Breast epithelium (tissue), 4 donors: ENCODE measurements at regions not wholly inside any gene's neighbourhood (a gene's known extent, or its start where the extent isn't known, plus 50 kb on each side); places are given as distances from the start of the nearest gene placed in this dataset.
A peak's percentile ranks its signal among the peaks of the same experiment; 100 is the strongest.

ENCODE experiments used
- DNase-seq, 2 donors: peaks; one replicate each; pipeline ENCODE4 v3.0.0-alpha.2; 2019; ENCODE audit warnings: low spot score in 2 of 2
- H3K27ac ChIP-seq, 2 donors: fragments of 200-600 bp; sonication (generic) in 1 of 2; one replicate each; pipeline ENCODE4 v1.5.1; 2016 to 2019; ENCODE audit warnings: mild to moderate bottlenecking in 1 of 2
- H3K27me3 ChIP-seq, 2 donors: fragments of 200-600 bp; sonication (generic) in 1 of 2; one replicate each; pipeline versions ENCODE4 v1.5.1 to v1.6.0; 2017 to 2019; ENCODE audit warnings: control low read depth in 1 of 2, mild to moderate bottlenecking in 1 of 2
- H3K36me3 ChIP-seq: fragments of 200-600 bp; one replicate; pipeline ENCODE4 v1.5.1; 2019
- H3K4me1 ChIP-seq, 2 donors: fragments of 200-600 bp; sonication (generic); one replicate each; pipeline ENCODE4 v1.5.1; 2016 to 2019; ENCODE audit warnings: control low read depth in 1 of 2
- H3K4me3 ChIP-seq, 3 donors: fragments of 200-600 bp; sonication (generic); 1 replicate in 2 of 3; 2 replicates in 1 of 3; pipeline ENCODE4 v1.5.1; 2016 to 2019; ENCODE audit warnings: mild to moderate bottlenecking in 3 of 3, moderate library complexity in 2 of 3
- H3K9me3 ChIP-seq, 2 donors: fragments of 200-600 bp; sonication (generic) in 1 of 2; one replicate each; pipeline ENCODE4 v1.5.1; 2016 to 2019; ENCODE audit warnings: control low read depth in 1 of 2
- POLR2A ChIP-seq: fragments of 450-650 bp; IDR thresholded peaks from one replicate; pipeline ENCODE4 v1.6.1; 2016; ENCODE audit warnings: antibody characterized with exemption, mild to moderate bottlenecking, moderate library complexity
- POLR2AphosphoS5 ChIP-seq, 3 donors: sonication (generic); formaldehyde crosslinking; IDR thresholded peaks; one replicate each; pipeline ENCODE4 v1.6.1; 2017; ENCODE audit warnings: antibody characterized with exemption in 3 of 3
- intact Hi-C: fragments of 100-400 bp; cut with DNase I; formaldehyde crosslinking; loops from one replicate; pipeline ENCODE4 v1.15.1; 2023; ENCODE audit warnings: low total_unique reads
- TF ChIP-seq, protein P1 (sequence below), 3 donors: fragments of 450-650 bp; IDR thresholded peaks; one replicate each; pipeline ENCODE4 v1.5.1; 2016 to 2017; ENCODE audit warnings: antibody characterized with exemption in 3 of 3, mild to moderate bottlenecking in 3 of 3, moderate library complexity in 3 of 3

DNA sequence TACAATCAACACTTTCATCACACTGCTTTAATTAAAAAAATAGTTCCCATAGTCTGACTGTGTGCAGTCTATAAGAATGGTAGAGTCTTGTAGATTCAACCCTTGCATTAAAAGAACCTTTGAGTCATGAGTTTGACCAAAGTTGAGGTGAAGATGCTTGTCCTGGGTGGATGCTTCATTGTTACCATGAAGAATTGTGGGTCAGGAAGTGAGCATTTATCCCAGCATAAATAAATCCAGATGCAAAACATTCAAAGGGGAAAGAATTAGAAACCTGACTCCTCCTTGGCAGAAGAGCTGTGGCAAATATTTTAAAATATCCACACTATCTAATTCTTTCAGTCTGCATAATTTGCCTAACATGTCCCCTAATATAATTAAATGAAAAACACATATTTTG is 72.9 kb upstream of the SPAG17 start:
- Histone ChIP-seq H3K4me3 (no peak overlapping the region), H3K9me3 (no peaks in the 10 kb centered on the region), H3K27ac (no peak overlapping the region), H3K27me3 (no peaks in the 10 kb centered on the region), H3K36me3 (no peaks in the 10 kb centered on the region), H3K4me1 (no peaks in the 10 kb centered on the region)
- no peak for DNase-seq
- no peak for TF ChIP-seq POLR2AphosphoS5 (IDR thresholded peaks at IDR 0.05)
- TF ChIP-seq, protein P1, sequence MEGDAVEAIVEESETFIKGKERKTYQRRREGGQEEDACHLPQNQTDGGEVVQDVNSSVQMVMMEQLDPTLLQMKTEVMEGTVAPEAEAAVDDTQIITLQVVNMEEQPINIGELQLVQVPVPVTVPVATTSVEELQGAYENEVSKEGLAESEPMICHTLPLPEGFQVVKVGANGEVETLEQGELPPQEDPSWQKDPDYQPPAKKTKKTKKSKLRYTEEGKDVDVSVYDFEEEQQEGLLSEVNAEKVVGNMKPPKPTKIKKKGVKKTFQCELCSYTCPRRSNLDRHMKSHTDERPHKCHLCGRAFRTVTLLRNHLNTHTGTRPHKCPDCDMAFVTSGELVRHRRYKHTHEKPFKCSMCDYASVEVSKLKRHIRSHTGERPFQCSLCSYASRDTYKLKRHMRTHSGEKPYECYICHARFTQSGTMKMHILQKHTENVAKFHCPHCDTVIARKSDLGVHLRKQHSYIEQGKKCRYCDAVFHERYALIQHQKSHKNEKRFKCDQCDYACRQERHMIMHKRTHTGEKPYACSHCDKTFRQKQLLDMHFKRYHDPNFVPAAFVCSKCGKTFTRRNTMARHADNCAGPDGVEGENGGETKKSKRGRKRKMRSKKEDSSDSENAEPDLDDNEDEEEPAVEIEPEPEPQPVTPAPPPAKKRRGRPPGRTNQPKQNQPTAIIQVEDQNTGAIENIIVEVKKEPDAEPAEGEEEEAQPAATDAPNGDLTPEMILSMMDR (IDR thresholded peaks at IDR 0.05), result no peak
- no peak for TF ChIP-seq POLR2A
- intact Hi-C loops, result no loop called here

GRCh38 chr1:118254491-118255425 is 69.7 kb upstream of the SPAG17 start:
- TF ChIP-seq POLR2AphosphoS5 (IDR thresholded peaks at IDR 0.05) (no peak), POLR2A (no peak)
- TF ChIP-seq, protein P1 (IDR thresholded peaks at IDR 0.05), result no peak
- H3K9me3 ChIP-seq, result no peaks in the 10 kb centered on the region

DNA sequence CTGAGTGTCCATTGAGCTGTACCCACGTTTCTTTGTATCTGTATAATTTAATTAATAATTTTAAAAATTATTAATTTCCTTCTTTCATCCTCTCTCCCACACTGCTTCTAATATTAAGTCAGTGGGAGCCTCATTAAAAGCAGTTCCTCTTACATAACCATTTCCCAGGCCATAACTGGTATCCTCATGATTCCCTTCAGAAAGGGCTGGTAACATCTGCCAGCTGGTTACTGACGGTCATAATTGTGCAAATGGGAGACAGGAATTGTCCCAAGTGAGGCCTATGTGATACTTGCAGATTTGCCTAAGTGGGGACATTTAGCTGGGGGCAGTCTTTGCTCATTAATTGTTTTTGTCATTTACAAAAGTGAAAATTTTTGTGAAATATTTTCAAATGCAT is 69.0 kb upstream of the SPAG17 start:
- Histone ChIP-seq H3K27ac (no peak overlapping the region), H3K9me3 (no peaks in the 10 kb centered on the region), H3K27me3 (no peaks in the 10 kb centered on the region), H3K4me3 (no peak overlapping the region), H3K36me3 (no peaks in the 10 kb centered on the region), H3K4me1 (no peaks in the 10 kb centered on the region)
- no peak for DNase-seq
- TF ChIP-seq POLR2A (no peak), POLR2AphosphoS5 (IDR thresholded peaks at IDR 0.05) (no peak)
- TF ChIP-seq, protein P1 (IDR thresholded peaks at IDR 0.05), result no peak
- intact Hi-C loops, result no loop called here

More at GRCh38 chr1:118254491-118255425, 69.7 kb upstream of the SPAG17 start:
- intact Hi-C loops, result no loop called here
- H3K27ac ChIP-seq, result peak overlapping the region in 1 of 2 donors; percentile 32
- DNase-seq, result no peak
- no peaks in the 10 kb centered on the region for H3K27me3 ChIP-seq
- no peaks in the 10 kb centered on the region for H3K36me3 ChIP-seq
- no peaks in the 10 kb centered on the region for H3K4me1 ChIP-seq
- H3K4me3 ChIP-seq, result no peak overlapping the region

DNA sequence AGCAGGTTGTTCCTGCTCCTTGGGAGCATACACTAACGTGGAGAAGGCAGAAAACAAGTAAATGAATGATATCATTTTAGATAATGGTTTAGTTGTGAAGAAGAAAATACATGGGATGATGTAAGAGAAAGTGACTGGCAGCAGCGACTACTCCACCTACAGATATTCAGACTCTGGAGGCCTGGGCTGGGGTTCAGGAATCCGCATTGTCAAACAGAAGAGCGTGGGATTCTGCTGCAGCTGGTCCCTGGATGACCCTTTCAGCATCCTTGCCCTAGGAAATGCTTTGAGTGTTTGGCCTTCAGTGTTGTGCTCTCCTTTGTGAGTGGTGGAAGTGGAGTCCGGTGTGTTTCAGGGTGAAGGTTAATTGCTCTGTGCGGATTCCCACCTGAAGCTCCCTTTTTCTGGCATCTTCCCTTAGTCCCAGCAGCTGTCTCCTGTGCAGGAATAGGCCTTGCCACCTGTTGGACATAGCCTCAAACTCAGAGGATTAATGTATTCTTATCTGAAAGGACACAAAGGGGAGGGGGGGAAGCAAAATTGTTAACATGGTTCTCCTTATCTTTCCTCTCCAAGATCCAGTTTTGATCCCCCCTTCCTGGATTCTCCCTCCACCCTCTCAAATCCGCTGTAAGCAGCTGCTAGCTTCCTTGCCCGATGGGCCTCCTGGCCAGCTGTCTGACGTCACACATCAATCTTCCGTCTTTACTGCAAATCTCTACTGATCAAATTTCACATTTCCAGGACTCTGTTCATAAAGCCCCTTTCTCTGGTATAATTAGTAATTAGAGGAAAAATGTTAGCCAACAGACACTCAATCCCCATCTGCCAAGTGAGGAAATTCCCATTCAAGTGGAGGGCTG is 68.3 kb upstream of the SPAG17 start:
- DNase-seq, result no peak
- intact Hi-C loops, result no loop called here
- Histone ChIP-seq H3K4me1 (no peaks in the 10 kb centered on the region), H3K27ac (no peak overlapping the region), H3K9me3 (no peaks in the 10 kb centered on the region), H3K4me3 (no peak overlapping the region), H3K27me3 (no peaks in the 10 kb centered on the region), H3K36me3 (no peaks in the 10 kb centered on the region)
- TF ChIP-seq, protein P1 (IDR thresholded peaks at IDR 0.05), result no peak
- no peak for TF ChIP-seq POLR2A
- TF ChIP-seq POLR2AphosphoS5 (IDR thresholded peaks at IDR 0.05), result no peak
